ENCODE measurements at regions not wholly inside any gene's neighbourhood (a gene's known extent, or its start where the extent isn't known, plus 50 kb on each side); places are given as distances from the start of the nearest gene placed in this dataset.

- TF ChIP-seq CTCF (IDR thresholded peaks at IDR 0.05; ENCODE audit: control extremely low read depth, extremely low read depth, low read depth, missing control alignments) = no peak
- DNase-seq (ENCODE audit: extremely low spot score) = no peak
- CTCF ChIA-PET = interaction anchor here (0.9 kb wide), 1 partner anchor 68 kb away, joined by 4 read pairs; no protein-coding TSS in a partner anchor
- POLR2A ChIA-PET = no interaction called here
Measured at GRCh38 chr13:79807554-79807953, 326.6 kb downstream of the NDFIP2 start.

- ChIA-PET POLR2A (no interaction called here), CTCF (no interaction called here)
- DNase-seq (ENCODE audit: extremely low spot score) = no peak
Measured at GRCh38 chr13:79806821-79807220, 325.9 kb downstream of the NDFIP2 start.

GRCh38 chr13:79805317-79805716 lies 324.4 kb downstream of the NDFIP2 start:
- TF ChIP-seq CTCF (IDR thresholded peaks at IDR 0.05; ENCODE audit: control extremely low read depth, extremely low read depth, low read depth, missing control alignments) = no peak
- ChIA-PET CTCF (interaction anchor here (1.3 to 2.9 kb wide), 2 partner anchors 10 to 11 kb away, joined by 3 to 11 read pairs; no protein-coding TSS in a partner anchor), POLR2A (no interaction called here)
- no peak for DNase-seq (ENCODE audit: extremely low spot score)

More at GRCh38 chr13:79806821-79807220, 325.9 kb downstream of the NDFIP2 start:
- no peak for TF ChIP-seq CTCF (IDR thresholded peaks at IDR 0.05; ENCODE audit: control extremely low read depth, extremely low read depth, low read depth, missing control alignments)

GRCh38 chr13:79803989-79804388 lies 323.0 kb downstream of the NDFIP2 start:
- CTCF ChIA-PET = interaction anchor here (0.8 to 2.9 kb wide), 3 partner anchors 9 to 13 kb away, joined by 3 to 11 read pairs (median 3); no protein-coding TSS in a partner anchor
- no peak for DNase-seq (ENCODE audit: extremely low spot score)
- POLR2A ChIA-PET = no interaction called here
- TF ChIP-seq CTCF (IDR thresholded peaks at IDR 0.05; ENCODE audit: control extremely low read depth, extremely low read depth, low read depth, missing control alignments) = no peak

GRCh38 chr13:79803296-79803695 lies 322.3 kb downstream of the NDFIP2 start:
- CTCF ChIA-PET = interaction anchor here (2.9 kb wide), 1 partner anchor 8 kb away, joined by 11 read pairs; no protein-coding TSS in a partner anchor
- no peak for TF ChIP-seq CTCF (IDR thresholded peaks at IDR 0.05; ENCODE audit: control extremely low read depth, extremely low read depth, low read depth, missing control alignments)
- no peak for DNase-seq (ENCODE audit: extremely low spot score)
- POLR2A ChIA-PET = no interaction called here

- POLR2A ChIA-PET = no interaction called here
- no peak for DNase-seq (ENCODE audit: extremely low spot score)
- no peak for TF ChIP-seq CTCF (IDR thresholded peaks at IDR 0.05; ENCODE audit: control extremely low read depth, extremely low read depth, low read depth, missing control alignments)
- CTCF ChIA-PET = interaction anchor here (1.5 to 2.9 kb wide), 2 partner anchors 7 to 10 kb away, joined by 4 to 11 read pairs; no protein-coding TSS in a partner anchor
Measured at GRCh38 chr13:79802389-79803085, 321.6 kb downstream of the NDFIP2 start.
